Breast epithelium (tissue), 3 donors: ENCODE measurements at regions not wholly inside any gene's neighbourhood (a gene's known extent, or its start where the extent isn't known, plus 50 kb on each side); places are given as distances from the start of the nearest gene placed in this dataset.

Experiments
- POLR2A ChIP-seq: fragments of 450-650 bp; IDR thresholded peaks from one replicate; pipeline ENCODE4 v1.6.1; 2016; ENCODE audit warnings: antibody characterized with exemption, mild to moderate bottlenecking, moderate library complexity
- TF ChIP-seq, protein P1 (sequence below), 3 donors: fragments of 450-650 bp; IDR thresholded peaks; one replicate each; pipeline ENCODE4 v1.5.1; 2016 to 2017; ENCODE audit warnings: antibody characterized with exemption in 3 of 3, mild to moderate bottlenecking in 3 of 3, moderate library complexity in 3 of 3

DNA sequence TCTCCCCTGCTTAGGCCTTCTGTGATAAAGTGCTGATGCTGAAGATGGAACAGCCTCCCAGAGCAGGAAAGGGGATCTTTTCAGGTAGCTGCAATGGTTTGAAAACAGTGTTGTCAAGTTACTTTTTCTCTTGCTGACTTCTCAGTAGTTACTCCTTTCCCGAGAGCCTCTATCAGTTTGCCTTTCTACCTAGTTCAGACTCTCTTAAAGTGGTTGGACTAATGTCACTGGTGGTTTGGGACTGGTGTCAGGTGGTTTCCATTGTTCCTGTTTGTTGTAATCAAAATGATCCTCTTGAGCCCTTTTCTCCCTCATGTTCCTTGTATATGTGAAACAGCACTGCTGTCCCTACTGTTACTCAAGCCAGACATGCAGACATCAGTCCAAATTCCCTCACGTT is 91.4 kb downstream of the FAM217A start:
- TF ChIP-seq, protein P1, sequence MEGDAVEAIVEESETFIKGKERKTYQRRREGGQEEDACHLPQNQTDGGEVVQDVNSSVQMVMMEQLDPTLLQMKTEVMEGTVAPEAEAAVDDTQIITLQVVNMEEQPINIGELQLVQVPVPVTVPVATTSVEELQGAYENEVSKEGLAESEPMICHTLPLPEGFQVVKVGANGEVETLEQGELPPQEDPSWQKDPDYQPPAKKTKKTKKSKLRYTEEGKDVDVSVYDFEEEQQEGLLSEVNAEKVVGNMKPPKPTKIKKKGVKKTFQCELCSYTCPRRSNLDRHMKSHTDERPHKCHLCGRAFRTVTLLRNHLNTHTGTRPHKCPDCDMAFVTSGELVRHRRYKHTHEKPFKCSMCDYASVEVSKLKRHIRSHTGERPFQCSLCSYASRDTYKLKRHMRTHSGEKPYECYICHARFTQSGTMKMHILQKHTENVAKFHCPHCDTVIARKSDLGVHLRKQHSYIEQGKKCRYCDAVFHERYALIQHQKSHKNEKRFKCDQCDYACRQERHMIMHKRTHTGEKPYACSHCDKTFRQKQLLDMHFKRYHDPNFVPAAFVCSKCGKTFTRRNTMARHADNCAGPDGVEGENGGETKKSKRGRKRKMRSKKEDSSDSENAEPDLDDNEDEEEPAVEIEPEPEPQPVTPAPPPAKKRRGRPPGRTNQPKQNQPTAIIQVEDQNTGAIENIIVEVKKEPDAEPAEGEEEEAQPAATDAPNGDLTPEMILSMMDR (IDR thresholded peaks at IDR 0.05): no peak
- TF ChIP-seq POLR2A: no peak
